Tibial nerve (tissue), 4 donors: ENCODE measurements at regions not wholly inside any gene's neighbourhood (a gene's known extent, or its start where the extent isn't known, plus 50 kb on each side); places are given as distances from the start of the nearest gene placed in this dataset.

ENCODE experiments used
- DNase-seq, 2 donors: peaks; one replicate each; pipeline ENCODE4 v3.0.0-alpha.2; 2019; ENCODE audit warnings: low spot score in 2 of 2
- H3K27ac ChIP-seq, 4 donors: fragments of 200-600 bp; sonication (generic) in 3 of 4; one replicate each; pipeline ENCODE4 v1.5.1; 2017 to 2019; ENCODE audit warnings: mild to moderate bottlenecking in 1 of 4
- H3K27me3 ChIP-seq, 2 donors: fragments of 200-600 bp; sonication (generic) in 1 of 2; one replicate each; pipeline versions ENCODE4 v1.5.1 to v1.6.0; 2017 to 2019
- H3K36me3 ChIP-seq, 3 donors: fragments of 200-600 bp; sonication (generic); one replicate each; pipeline ENCODE4 v1.5.1; 2018 to 2019
- H3K4me1 ChIP-seq, 4 donors: fragments of 200-600 bp; sonication (generic) in 3 of 4; one replicate each; pipeline ENCODE4 v1.5.1; 2017 to 2019
- H3K4me3 ChIP-seq, 4 donors: fragments of 200-600 bp; sonication (generic) in 3 of 4; one replicate each; pipeline ENCODE4 v1.5.1; 2017 to 2019; ENCODE audit warnings: mild to moderate bottlenecking in 1 of 4, moderate library complexity in 1 of 4
- H3K9me3 ChIP-seq, 4 donors: fragments of 200-600 bp; sonication (generic) in 3 of 4; one replicate each; pipeline ENCODE4 v1.5.1; 2017 to 2019
- CTCF ChIP-seq, 5 experiments: fragments of 200-600 bp in 3 of 5; fragments of 450-650 bp in 2 of 5; sonication (generic) in 3 of 5; IDR thresholded peaks; one replicate each; pipeline ENCODE4 v1.5.1; 2016 to 2019; ENCODE audit warnings: antibody characterized with exemption in 5 of 5, mild to moderate bottlenecking in 3 of 5, moderate library complexity in 2 of 5
- EP300 ChIP-seq, 2 donors: sonication (generic); formaldehyde crosslinking; IDR thresholded peaks; one replicate each; pipeline ENCODE4 v1.6.1; 2017; ENCODE audit warnings: antibody characterized with exemption in 2 of 2, mild to moderate bottlenecking in 1 of 2
- POLR2A ChIP-seq, 2 donors: fragments of 450-650 bp; IDR thresholded peaks; one replicate each; pipeline ENCODE4 v1.6.1; 2017; ENCODE audit warnings: antibody characterized with exemption in 2 of 2, mild to moderate bottlenecking in 2 of 2, moderate library complexity in 2 of 2
- WGBS, 2 donors: methylation state at CpG; one replicate each; pipeline ENCODE4 v1.1.5; 2018; 5-methylcytosine and 5-hydroxymethylcytosine counted together

- DNase-seq, result no peak
- TF ChIP-seq CTCF (IDR thresholded peaks at IDR 0.05), result no peak
- TF ChIP-seq EP300 (IDR thresholded peaks at IDR 0.05), result no peak
- TF ChIP-seq POLR2A (IDR thresholded peaks at IDR 0.05), result no peak
- Histone ChIP-seq H3K4me1 (peaks cover 0 to 9% (median 2%) of the 10 kb centered on the region in 4 donors), H3K36me3 (no peaks in the 10 kb centered on the region), H3K27me3 (no peaks in the 10 kb centered on the region), H3K4me3 (no peak overlapping the region), H3K9me3 (no peaks in the 10 kb centered on the region), H3K27ac (no peak overlapping the region)
- 79 to 82% methylated on average over 4 of the region's 4 CpGs for WGBS, 2 donors
Measured at GRCh38 chr2:15775753-15776628, 164.4 kb upstream of the MYCN start.

GRCh38 chr2:15776629-15776919 lies 163.8 kb upstream of the MYCN start:
- WGBS, 2 donors, result 85 to 91% methylated on average over 3 of the region's 3 CpGs
- H3K27ac ChIP-seq, result no peak overlapping the region
- H3K9me3 ChIP-seq, result no peaks in the 10 kb centered on the region
- TF ChIP-seq EP300 (IDR thresholded peaks at IDR 0.05), result no peak
- TF ChIP-seq POLR2A (IDR thresholded peaks at IDR 0.05), result no peak
- TF ChIP-seq CTCF (IDR thresholded peaks at IDR 0.05), result no peak
- H3K4me1 ChIP-seq, result peaks cover 0 to 9% (median 2%) of the 10 kb centered on the region in 4 donors
- DNase-seq, result no peak
- no peaks in the 10 kb centered on the region for H3K36me3 ChIP-seq
- no peak overlapping the region for H3K4me3 ChIP-seq
- no peaks in the 10 kb centered on the region for H3K27me3 ChIP-seq

- TF ChIP-seq POLR2A (IDR thresholded peaks at IDR 0.05), result no peak
- TF ChIP-seq CTCF (IDR thresholded peaks at IDR 0.05), result no peak
- TF ChIP-seq EP300 (IDR thresholded peaks at IDR 0.05), result no peak
- Histone ChIP-seq H3K9me3 (no peaks in the 10 kb centered on the region), H3K27ac (no peak overlapping the region), H3K4me1 (peaks cover 0 to 9% (median 2%) of the 10 kb centered on the region in 4 donors), H3K27me3 (no peaks in the 10 kb centered on the region), H3K36me3 (no peaks in the 10 kb centered on the region), H3K4me3 (no peak overlapping the region)
- 95% methylated on average over 5 of the region's 5 CpGs for WGBS, 2 donors
- no peak for DNase-seq
Measured at GRCh38 chr2:15776992-15777702, 163.2 kb upstream of the MYCN start.

- Histone ChIP-seq H3K9me3 (no peaks in the 10 kb centered on the region), H3K27me3 (no peaks in the 10 kb centered on the region), H3K4me1 (peaks cover 0 to 9% (median 2%) of the 10 kb centered on the region in 4 donors), H3K27ac (no peak overlapping the region), H3K36me3 (no peaks in the 10 kb centered on the region), H3K4me3 (no peak overlapping the region)
- TF ChIP-seq POLR2A (IDR thresholded peaks at IDR 0.05) (no peak), CTCF (IDR thresholded peaks at IDR 0.05) (no peak), EP300 (IDR thresholded peaks at IDR 0.05) (no peak)
- 92 to 95% methylated on average over 6 of the region's 6 CpGs for WGBS, 2 donors
- no peak for DNase-seq
Measured at GRCh38 chr2:15777795-15778371, 162.5 kb upstream of the MYCN start.
